MM.1S (cell line): ENCODE measurements at regions not wholly inside any gene's neighbourhood (a gene's known extent, or its start where the extent isn't known, plus 50 kb on each side); places are given as distances from the start of the nearest gene placed in this dataset.

Experiments
- CTCF ChIP-seq: fragments of 300-600 bp; sonication (generic); IDR thresholded peaks from 2 replicates; pipeline ENCODE4 v1.5.1; 2016; ENCODE audit warnings: antibody characterized with exemption, low read length, mixed read lengths
- EZH2phosphoT487 ChIP-seq: fragments of 300-600 bp; sonication (generic); IDR thresholded peaks from 2 replicates; pipeline ENCODE4 v1.6.1; 2018; ENCODE audit warnings: antibody characterized with exemption, low read length

DNA sequence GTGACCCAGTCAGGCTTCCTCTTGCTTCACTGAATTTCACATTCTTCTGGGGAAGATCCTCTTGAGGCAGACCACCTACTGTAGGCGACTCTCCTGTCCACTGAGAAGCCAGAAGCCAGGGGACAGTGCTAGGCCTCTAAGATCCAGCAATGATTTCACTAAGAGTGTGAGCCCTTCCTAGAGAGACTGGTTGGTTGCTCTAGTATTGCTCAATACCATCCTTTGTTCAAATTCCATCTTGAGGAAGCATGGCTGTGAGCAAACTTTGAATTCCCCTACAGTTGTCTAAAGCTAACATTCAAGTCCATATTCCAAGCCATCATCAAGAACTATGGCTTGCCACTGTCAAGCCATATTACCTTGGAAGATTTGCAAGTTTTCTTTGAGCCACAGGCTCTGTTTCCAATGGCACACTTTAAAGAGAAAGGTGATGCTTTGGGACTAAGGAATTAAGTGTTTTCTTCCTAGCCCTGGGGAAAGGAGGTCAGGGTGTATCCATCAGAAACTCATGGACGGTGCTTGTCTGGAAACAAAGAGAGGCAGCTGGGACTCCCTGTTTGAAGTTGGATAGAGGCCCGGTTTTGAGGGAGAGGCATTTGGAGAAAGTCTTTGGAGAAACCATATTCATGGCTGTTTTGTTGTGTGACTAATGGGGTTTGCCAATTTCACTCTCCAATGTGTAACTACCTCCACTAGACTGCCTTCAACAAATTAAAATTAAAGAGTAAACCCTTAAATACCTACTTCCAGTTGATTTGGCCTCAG, 1217.9 kb downstream of the VRK1 start:
- no peak for TF ChIP-seq EZH2phosphoT487
- no peak for TF ChIP-seq CTCF
